Body of pancreas (tissue), 4 donors: ENCODE measurements at regions not wholly inside any gene's neighbourhood (a gene's known extent, or its start where the extent isn't known, plus 50 kb on each side); places are given as distances from the start of the nearest gene placed in this dataset.

Source experiments
- ATAC-seq: fragments of 150-250 bp; one replicate; pipeline ENCODE4 v1.9.1; 2016
- DNase-seq, 4 donors: peaks; one replicate each; pipeline ENCODE4 v3.0.0-alpha.2; 2019
- H3K27ac ChIP-seq, 4 donors: fragments of 200-600 bp; sonication (generic); 1 replicate in 3 of 4; 2 replicates in 1 of 4; pipeline versions ENCODE4 v1.5.1 to v1.6.1; 2016 to 2019; ENCODE audit warnings: mild to moderate bottlenecking in 1 of 4, mixed read lengths in 1 of 4, moderate library complexity in 1 of 4
- H3K27me3 ChIP-seq, 2 donors: fragments of 200-600 bp; sonication (generic); one replicate each; pipeline ENCODE4 v1.6.0; 2016; ENCODE audit warnings: mild to moderate bottlenecking in 1 of 2
- H3K36me3 ChIP-seq, 2 donors: fragments of 200-600 bp; sonication (generic); replicated peaks in 1 of 2; 2 replicates each; pipeline ENCODE4 v1.5.1; 2016; ENCODE audit warnings: low read depth in 2 of 2; ENCODE audit not compliant: insufficient read depth in 1 of 2
- H3K4me1 ChIP-seq: fragments of 200-600 bp; sonication (generic); one replicate; pipeline ENCODE4 v1.6.0; 2016
- H3K4me3 ChIP-seq, 2 donors: fragments of 200-600 bp; sonication (generic); 1 replicate in 1 of 2; 2 replicates in 1 of 2; pipeline ENCODE4 v1.5.1; 2016 to 2019
- H3K9me3 ChIP-seq, 3 donors: fragments of 200-600 bp; sonication (generic); 1 replicate in 2 of 3; 2 replicates in 1 of 3; pipeline ENCODE4 v1.5.1; 2016
- CTCF ChIP-seq, 7 experiments: fragments of 450-650 bp in 4 of 7; fragments of 200-600 bp in 3 of 7; sonication (generic) in 3 of 7; IDR thresholded peaks; one replicate each; pipeline ENCODE4 v1.5.1; 2016 to 2019; ENCODE audit warnings: antibody characterized with exemption in 7 of 7
- POLR2A ChIP-seq, 3 donors: fragments of 450-650 bp; IDR thresholded peaks; one replicate each; pipeline ENCODE4 v1.6.1; 2016; ENCODE audit warnings: antibody characterized with exemption in 3 of 3, mild to moderate bottlenecking in 2 of 3
- WGBS, 2 donors: methylation state at CpG; one replicate each; pipeline ENCODE4 v1.1.5; 2017; 5-methylcytosine and 5-hydroxymethylcytosine counted together
- intact Hi-C: fragments of 100-400 bp; cut with DNase I; formaldehyde crosslinking; loops from one replicate; pipeline ENCODE4 v1.15.1; 2023

GRCh38 chr9:135242406-135242805, 154.9 kb downstream of the OLFM1 start:
- no peaks in the 10 kb centered on the region for H3K9me3 ChIP-seq
- H3K27ac ChIP-seq, result no peak overlapping the region
- no peaks in the 10 kb centered on the region for H3K27me3 ChIP-seq
- TF ChIP-seq POLR2A (IDR thresholded peaks at IDR 0.05) (no peak), CTCF (IDR thresholded peaks at IDR 0.05) (no peak)
- no peak for DNase-seq
- intact Hi-C loops, result no loop called here
- 81 to 88% methylated on average over 11 of the region's 11 CpGs for WGBS, 2 donors
- no peak overlapping the region for H3K4me3 ChIP-seq
- H3K36me3 ChIP-seq, result no peaks in the 10 kb centered on the region
- ATAC-seq, result no peak
- H3K4me1 ChIP-seq, result peaks cover 24% of the 10 kb centered on the region

- intact Hi-C loops, result no loop called here
- Histone ChIP-seq H3K9me3 (no peaks in the 10 kb centered on the region), H3K27ac (no peak overlapping the region), H3K4me1 (peaks cover 27% of the 10 kb centered on the region), H3K27me3 (no peaks in the 10 kb centered on the region), H3K36me3 (no peaks in the 10 kb centered on the region), H3K4me3 (no peak overlapping the region)
- DNase-seq (no peak), ATAC-seq (no peak)
- WGBS, 2 donors, result 81 to 92% methylated on average over 28 to 31 of the region's 31 CpGs
- TF ChIP-seq CTCF (IDR thresholded peaks at IDR 0.05), result no peak
- no peak for TF ChIP-seq POLR2A (IDR thresholded peaks at IDR 0.05)
These were observed 156.0 kb downstream of the OLFM1 start for GRCh38 chr9:135243201-135244190.

- Histone ChIP-seq H3K4me3 (no peak overlapping the region), H3K9me3 (no peaks in the 10 kb centered on the region), H3K27me3 (no peaks in the 10 kb centered on the region), H3K36me3 (no peaks in the 10 kb centered on the region), H3K27ac (peak overlapping the region in 3 of 4 donors; percentile 39 to 56 (median 48)), H3K4me1 (peaks cover 27% of the 10 kb centered on the region)
- intact Hi-C loops, result no loop called here
- TF ChIP-seq POLR2A (IDR thresholded peaks at IDR 0.05), result no peak
- WGBS, 2 donors, result 20 to 24% methylated on average over 9 to 39 of the region's 42 CpGs
- ATAC-seq (peak; percentile 83), DNase-seq (peak; percentile 76 to 85 (median 83))
These were observed 157.1 kb downstream of the OLFM1 start for GRCh38 chr9:135244271-135245221.

GRCh38 chr9:135245482-135246247, 158.2 kb downstream of the OLFM1 start:
- H3K27ac ChIP-seq, result peak overlapping the region in 1 of 4 donors; percentile 39
- 82 to 88% methylated on average over 17 to 22 of the region's 22 CpGs for WGBS, 2 donors
- H3K4me1 ChIP-seq, result peaks cover 27% of the 10 kb centered on the region
- no peak for ATAC-seq
- H3K9me3 ChIP-seq, result no peaks in the 10 kb centered on the region
- DNase-seq, result no peak
- H3K27me3 ChIP-seq, result no peaks in the 10 kb centered on the region
- intact Hi-C loops, result no loop called here
- no peak for TF ChIP-seq POLR2A (IDR thresholded peaks at IDR 0.05)
- no peak for TF ChIP-seq CTCF (IDR thresholded peaks at IDR 0.05)
- no peaks in the 10 kb centered on the region for H3K36me3 ChIP-seq
- H3K4me3 ChIP-seq, result no peak overlapping the region
